K562 (cell line): ENCODE measurements at regions not wholly inside any gene's neighbourhood (a gene's known extent, or its start where the extent isn't known, plus 50 kb on each side); places are given as distances from the start of the nearest gene placed in this dataset.

ENCODE experiments used
- ATAC-seq: fragments of 200-7000 bp; cut with Tn5 transposase; 3 replicates; pipeline ENCODE4 v1.9.1; 2020; ENCODE audit warnings: moderate library complexity
- BruUV-seq: library from RNA; stranded (reverse); fragments of 400-500 nt; replicated peaks from 2 replicates; lab custom pipeline; 2021; lab: Mats Ljungman, UMichigan
- CTCF ChIA-PET: fragments of 300-600 bp; formaldehyde crosslinking; extraction: SDS; loops from one replicate; lab custom pipeline; 2021; ENCODE audit warnings: low intra/inter-chr PET ratio; lab: Yijun Ruan, JAX
- POLR2A ChIA-PET: fragments of 300-600, 350-650 bp; sonication (Branson Sonifier 250); formaldehyde crosslinking; extraction: SDS; loops from one replicate; lab custom pipeline; 2021; ENCODE audit warnings: antibody characterized with exemption, inconsistent platforms; lab: Yijun Ruan, JAX
- DNase-seq, 4 experiments: peaks; one replicate each; pipeline versions ENCODE4 v3.0.0 to v3.0.0-alpha.2; 2011 to 2018; ENCODE audit warnings: low spot score in 3 of 4, mixed read lengths in 3 of 4; ENCODE audit errors: extremely low read depth in 1 of 4
- FAIRE-seq: peaks from 2 replicates; lab custom pipeline; 2011; peaks lifted over from hg19 to GRCh38; lab: Jason Lieb, UNC
- H2AFZ ChIP-seq: 2 replicates; pipeline ENCODE4 v1.6.0; 2011; ENCODE audit warnings: low read depth, low read length, control low read depth, inconsistent platforms
- H3K27ac ChIP-seq: fragments of 200-600 bp; 3 replicates; pipeline ENCODE4 v1.8.0; 2011; ENCODE audit warnings: low read depth, mild to moderate bottlenecking, control low read depth, inconsistent platforms, low read length, moderate library complexity, mixed read lengths; ENCODE audit errors: extremely low read depth
- H3K27me3 ChIP-seq, 2 experiments: fragments of 300-600 bp in 1 of 2; 2 replicates in 1 of 2; 3 replicates in 1 of 2; pipeline versions ENCODE4 v1.6.0 to v1.8.0; 2011; ENCODE audit warnings: inconsistent platforms in 2 of 2, low read length in 2 of 2, mild to moderate bottlenecking in 1 of 2, mixed read lengths in 1 of 2, moderate library complexity in 1 of 2; ENCODE audit not compliant: control insufficient read depth in 2 of 2, insufficient read depth in 2 of 2
- H3K36me3 ChIP-seq: fragments of 300-600 bp; 3 replicates; pipeline ENCODE4 v1.8.0; 2011; ENCODE audit warnings: mild to moderate bottlenecking, low read length, inconsistent platforms; ENCODE audit not compliant: control insufficient read depth, insufficient read depth
- H3K4me1 ChIP-seq, 2 experiments: fragments of 200-600 bp in 1 of 2; replicated peaks in 1 of 2; 2 replicates in 1 of 2; 3 replicates in 1 of 2; pipeline versions ENCODE4 v1.5.1 to v1.8.0; 2011; ENCODE audit warnings: inconsistent platforms in 2 of 2, low read length in 2 of 2, mild to moderate bottlenecking in 1 of 2, mixed read lengths in 1 of 2, moderate library complexity in 1 of 2; ENCODE audit not compliant: control insufficient read depth in 2 of 2, insufficient read depth in 2 of 2
- H3K4me2 ChIP-seq: 2 replicates; pipeline ENCODE4 v1.6.1; 2011; ENCODE audit warnings: low read length, control low read depth, inconsistent platforms, mixed read lengths; ENCODE audit not compliant: insufficient read depth
- H3K4me3 ChIP-seq: fragments of 200-600 bp; sonication (generic), shearing (Covaris generic); 2 replicates; pipeline ENCODE4 v1.5.1; 2016; ENCODE audit warnings: control low read depth, inconsistent platforms
- H3K79me2 ChIP-seq: fragments of 200-600 bp; 3 replicates; pipeline ENCODE4 v1.8.0; 2011; ENCODE audit warnings: low read length, inconsistent platforms; ENCODE audit not compliant: control insufficient read depth, insufficient read depth
- H3K9ac ChIP-seq, 2 experiments: 2 replicates each; pipeline versions ENCODE4 v1.6.0 to v1.6.1; 2011; ENCODE audit warnings: low read depth in 2 of 2, low read length in 2 of 2, control low read depth in 1 of 2, inconsistent platforms in 1 of 2, mild to moderate bottlenecking in 1 of 2, mixed read lengths in 1 of 2; ENCODE audit not compliant: insufficient read depth in 1 of 2
- H3K9me1 ChIP-seq: one replicate; pipeline ENCODE4 v1.6.0; 2011; ENCODE audit warnings: inconsistent platforms, mild to moderate bottlenecking, low read length, moderate library complexity; ENCODE audit not compliant: control insufficient read depth, insufficient read depth
- H3K9me3 ChIP-seq: replicated peaks from 2 replicates; pipeline ENCODE4 v1.5.1; 2011; ENCODE audit warnings: low read depth, low read length, inconsistent platforms; ENCODE audit not compliant: control insufficient read depth, insufficient read depth
- H4K20me1 ChIP-seq: replicated peaks from 2 replicates; pipeline ENCODE4 v1.6.1; 2011; ENCODE audit warnings: low read length, inconsistent platforms, mixed read lengths; ENCODE audit not compliant: control insufficient read depth, insufficient read depth
- C11orf30 ChIP-seq: fragments of 450-650 bp; IDR thresholded peaks from 2 replicates; pipeline ENCODE4 v1.6.1; 2016; ENCODE audit warnings: low read depth, mild to moderate bottlenecking
- E2F1 ChIP-seq: sonication (generic); formaldehyde crosslinking; IDR thresholded peaks from 2 replicates; pipeline ENCODE4 v1.8.1; 2023; ENCODE audit warnings: mild to moderate bottlenecking, missing genetic modification reagents, moderate library complexity
- MAFG ChIP-seq: fragments of 450-650 bp; conservative IDR thresholded peaks from 2 replicates; pipeline ENCODE4 v1.6.1; 2016; ENCODE audit warnings: missing genetic modification characterization, missing compliant biosample characterization
- MCM2 ChIP-seq: fragments of 450-650 bp; IDR thresholded peaks from 2 replicates; pipeline ENCODE4 v1.6.1; 2017; ENCODE audit warnings: low read depth, mild to moderate bottlenecking
- MTF1 ChIP-seq: fragments of 250-450 bp; sonication (Bioruptor Pico); IDR thresholded peaks from 2 replicates; pipeline ENCODE4 v1.9.0; 2021; ENCODE audit warnings: moderate library complexity, mild to moderate bottlenecking, inconsistent platforms, borderline replicate concordance
- NFE2L1 ChIP-seq: fragments of 450-650 bp; IDR thresholded peaks from 2 replicates; pipeline ENCODE4 v1.6.1; 2016; ENCODE audit warnings: missing genetic modification characterization, low read depth, mild to moderate bottlenecking, missing compliant biosample characterization, moderate library complexity, borderline replicate concordance
- NR2F6 ChIP-seq: fragments of 450-650 bp; formaldehyde crosslinking; IDR thresholded peaks from 2 replicates; pipeline ENCODE4 v1.4.0; 2020; ENCODE audit warnings: mild to moderate bottlenecking
- RAD51 ChIP-seq: fragments of 450-650 bp; IDR thresholded peaks from 2 replicates; pipeline ENCODE4 v1.7.1; 2016; ENCODE audit warnings: low read depth, mild to moderate bottlenecking, borderline replicate concordance
- RBM17 ChIP-seq: fragments of 200-400 bp; formaldehyde crosslinking; IDR thresholded peaks from 2 replicates; pipeline ENCODE4 v1.6.1; 2017; ENCODE audit warnings: low read depth, mild to moderate bottlenecking, low read length, borderline replicate concordance
- SMAD4 ChIP-seq: fragments of 250-450 bp; sonication (Bioruptor Pico); conservative IDR thresholded peaks from 2 replicates; pipeline ENCODE4 v1.8.0; 2021; ENCODE audit warnings: inconsistent platforms, mild to moderate bottlenecking, moderate library complexity
- WHSC1 ChIP-seq: IDR thresholded peaks from one replicate; pipeline ENCODE4 v1.6.1; 2012; ENCODE audit warnings: low read length, control low read depth, inconsistent platforms
- ZNF140 ChIP-seq: fragments of 250-450 bp; sonication (Bioruptor Pico); IDR thresholded peaks from 2 replicates; pipeline ENCODE4 v1.8.0; 2021; ENCODE audit warnings: moderate library complexity, mild to moderate bottlenecking, inconsistent platforms
- ZNF551 ChIP-seq: fragments of 250-450 bp; sonication (Bioruptor Pico); IDR thresholded peaks from 2 replicates; pipeline ENCODE4 v1.5.0; 2021; ENCODE audit warnings: mild to moderate bottlenecking, moderate library complexity
- ZSCAN29 ChIP-seq: fragments of 450-650 bp; IDR thresholded peaks from 2 replicates; pipeline ENCODE4 v1.6.1; 2017
- WGBS: fragments of 100-300 bp; shearing (Covaris generic); methylation state at CpG from one replicate; pipeline ENCODE4 v1.1.6; 2016; ENCODE audit warnings: low coverage, mixed read lengths; ENCODE audit not compliant: insufficient coverage; ENCODE audit errors: missing lambda C conversion rate; 5-methylcytosine and 5-hydroxymethylcytosine counted together
- in situ Hi-C: fragments of 300-500 bp; cut with MboI; formaldehyde crosslinking; loops from 4 replicates; pipeline ENCODE4 v1.15.0; 2018; ENCODE audit warnings: inconsistent platforms, mixed read lengths
- intact Hi-C: fragments of 100-400 bp; cut with micrococcal nuclease; formaldehyde crosslinking; loops from 2 replicates; pipeline ENCODE4 v1.14.2; 2022

- H4K20me1 ChIP-seq: no peaks in the 10 kb centered on the region
- no peak overlapping the region for H3K4me3 ChIP-seq
- no peak overlapping the region for H2AFZ ChIP-seq
- H3K36me3 ChIP-seq: no peaks in the 10 kb centered on the region
- DNase-seq (no peak), FAIRE-seq (no peak), ATAC-seq (no peak)
- in situ Hi-C loops (no loop called here), intact Hi-C loops (no loop called here)
- no peak overlapping the region for H3K4me2 ChIP-seq
- no peaks in the 10 kb centered on the region for H3K9me1 ChIP-seq
- no peaks in the 10 kb centered on the region for H3K4me1 ChIP-seq
- no peaks in the 10 kb centered on the region for H3K9me3 ChIP-seq
- TF ChIP-seq NR2F6 (CRISPR knock-in tag) (no peak), ZNF551 (CRISPR knock-in tag) (no peak), MAFG (no peak), RAD51 (no peak), RBM17 (no peak), ZSCAN29 (no peak), WHSC1 (no peak), ZNF140 (no peak), C11orf30 (no peak), NFE2L1 (tag) (no peak), E2F1 (CRISPR knock-in tag) (no peak), MCM2 (no peak), SMAD4 (no peak), MTF1 (no peak)
- 0% methylated on average over 3 of the region's 3 CpGs for WGBS
- ChIA-PET POLR2A (no interaction called here), CTCF (no interaction called here)
- no TSS peak for BruUV-seq
- H3K27ac ChIP-seq: no peak overlapping the region
- H3K79me2 ChIP-seq: no peaks in the 10 kb centered on the region
- H3K9ac ChIP-seq: no peak overlapping the region
- no peaks in the 10 kb centered on the region for H3K27me3 ChIP-seq
These were observed 555.3 kb upstream of the ZNF608 start for GRCh38 chr5:125301711-125302110.
